ENCODE measurements at regions not wholly inside any gene's neighbourhood (a gene's known extent, or its start where the extent isn't known, plus 50 kb on each side); places are given as distances from the start of the nearest gene placed in this dataset.
"Not testable (repeated sequence)": the region's sequence is repeated elsewhere in the genome, so short reads cannot be mapped to it uniquely, and the experiment has no call there.

DNA sequence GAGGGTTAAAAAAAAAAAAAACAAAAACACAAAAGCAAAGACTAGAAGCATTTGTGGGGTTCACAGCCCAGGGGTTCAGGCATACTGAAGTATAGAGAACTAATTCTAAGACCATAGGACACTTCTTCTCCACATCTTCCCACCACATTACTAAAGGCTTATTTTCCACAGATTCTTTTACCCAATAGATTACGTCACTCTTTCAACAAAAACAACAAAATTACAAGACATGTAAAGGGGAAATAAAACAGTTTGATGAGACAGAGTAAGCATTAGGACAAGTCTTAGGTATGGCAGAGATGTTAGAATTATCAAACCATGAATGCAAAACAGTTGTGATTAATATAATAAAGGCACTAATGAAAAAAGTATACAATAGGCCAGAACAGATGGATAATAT is 2013.7 kb downstream of the MRPL39 start:
- DNase-seq (ENCODE audit: low read depth), result no peak

DNA sequence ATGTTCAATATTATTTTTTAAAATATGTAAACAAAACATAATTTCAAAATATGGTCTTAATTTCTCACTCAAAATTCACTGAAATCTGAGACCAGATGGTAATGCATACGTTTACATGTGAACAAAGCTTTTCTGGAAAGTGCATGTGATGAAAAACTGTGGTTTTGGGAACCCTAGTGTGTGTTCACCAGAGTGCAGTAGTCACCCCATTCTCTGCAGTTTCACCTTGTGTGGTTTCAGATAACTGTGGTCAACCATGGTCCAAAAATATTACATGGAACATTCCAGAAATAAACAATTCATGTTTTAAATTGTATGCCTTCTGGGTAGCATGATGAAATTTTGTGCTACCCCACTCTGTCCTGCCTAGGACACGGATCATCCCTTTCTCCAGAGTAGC is 2021.9 kb downstream of the MRPL39 start:
- no peak for DNase-seq (ENCODE audit: low read depth)

DNA sequence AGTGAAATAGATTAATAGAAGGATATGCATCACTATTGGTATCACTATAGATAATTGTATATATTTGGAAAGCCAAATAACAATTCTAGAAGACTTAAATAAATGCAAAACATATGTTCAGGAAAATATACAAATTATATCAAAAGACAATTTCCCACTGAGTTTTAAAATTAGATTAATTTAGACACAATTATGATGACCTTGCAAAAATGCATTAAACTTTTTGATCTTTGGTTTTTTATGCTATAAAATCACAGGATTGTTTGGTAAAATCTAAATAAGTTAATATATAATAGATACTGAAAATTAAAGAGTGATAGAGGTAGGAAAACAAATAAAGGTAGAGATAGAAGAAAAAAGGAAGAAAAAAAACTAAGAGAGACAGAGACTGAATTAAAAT is 2027.7 kb downstream of the MRPL39 start:
- DNase-seq (ENCODE audit: low read depth), result no peak

DNA sequence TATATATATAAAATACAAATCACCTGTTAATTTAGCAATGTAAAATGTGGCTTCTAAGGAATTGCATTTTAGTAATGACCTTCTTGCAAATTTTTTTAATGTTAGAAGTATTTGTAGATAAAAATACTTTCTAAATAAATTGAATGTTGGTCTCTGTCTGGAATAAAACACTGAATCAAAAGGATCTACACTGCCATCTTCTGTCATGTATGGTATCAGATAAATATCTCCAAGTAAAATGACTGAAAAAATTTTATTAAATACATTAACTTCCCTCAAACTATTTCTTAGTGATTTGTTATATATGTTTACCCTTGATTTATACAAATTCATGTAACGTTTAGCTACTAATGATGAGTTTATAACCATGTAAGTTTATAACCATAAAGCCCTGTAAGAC is 2029.3 kb downstream of the MRPL39 start:
- DNase-seq (ENCODE audit: low read depth), result no peak

DNA sequence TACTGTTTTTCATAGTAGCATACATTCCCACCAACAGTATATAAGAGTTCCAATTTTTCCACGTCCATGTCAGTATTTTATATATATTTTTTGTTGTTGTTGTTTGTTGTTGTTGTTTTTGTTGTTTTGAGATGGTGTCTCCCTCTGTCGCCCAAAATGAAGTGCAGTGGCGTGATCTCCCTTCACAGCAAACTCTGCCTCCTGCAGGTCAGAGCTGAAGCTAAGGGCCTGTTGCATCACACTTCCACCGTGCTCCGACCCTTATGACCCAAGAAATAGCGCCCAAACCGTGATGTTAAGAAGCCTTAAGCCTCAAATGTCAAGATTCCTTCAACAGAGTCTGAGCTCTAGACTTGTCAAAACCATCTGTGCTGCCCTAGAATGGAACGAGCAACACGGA is 2032.3 kb downstream of the MRPL39 start:
- DNase-seq (ENCODE audit: low read depth), result no peak

DNA sequence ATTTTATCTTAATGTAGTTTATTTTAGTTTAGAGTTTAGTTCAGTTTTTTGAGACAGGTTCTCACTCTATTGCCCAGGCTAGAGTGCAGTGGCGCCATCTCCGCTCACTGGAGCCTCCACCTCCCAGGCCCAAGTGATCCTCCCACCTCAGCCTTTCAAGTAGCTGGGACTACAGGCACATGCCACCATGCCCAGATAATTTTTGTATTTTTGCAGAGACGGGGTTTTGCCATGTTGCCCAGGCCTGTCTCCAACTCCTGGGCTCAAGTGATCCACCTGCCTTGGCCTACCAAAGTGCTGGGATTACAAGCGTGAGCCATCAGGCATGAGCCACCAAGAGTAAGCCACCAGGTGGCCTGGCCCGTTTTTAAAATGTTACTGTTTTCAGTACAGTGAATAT is 2058.4 kb downstream of the MRPL39 start:
- not testable (repeated sequence) for DNase-seq (ENCODE audit: low read depth)

DNA sequence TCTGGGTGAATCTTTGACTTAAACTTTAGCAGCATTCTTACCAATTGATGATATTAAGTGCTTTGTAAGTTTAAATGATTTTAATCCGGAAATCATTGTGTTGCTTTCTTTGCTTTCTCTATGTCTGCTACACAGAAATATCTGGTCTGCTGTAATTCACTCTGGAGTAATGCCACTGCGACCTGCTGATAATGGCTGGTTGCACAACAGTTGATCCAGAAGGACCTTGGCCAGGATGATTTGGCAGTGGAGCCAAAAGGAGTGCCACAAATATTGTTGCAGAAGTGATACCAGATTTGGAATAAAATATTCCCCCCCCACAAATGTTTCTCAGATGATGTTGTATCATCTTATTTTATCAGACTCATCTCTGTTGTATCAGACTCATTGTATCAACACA is 2063.9 kb downstream of the MRPL39 start:
- DNase-seq (ENCODE audit: low read depth), result no peak

DNA sequence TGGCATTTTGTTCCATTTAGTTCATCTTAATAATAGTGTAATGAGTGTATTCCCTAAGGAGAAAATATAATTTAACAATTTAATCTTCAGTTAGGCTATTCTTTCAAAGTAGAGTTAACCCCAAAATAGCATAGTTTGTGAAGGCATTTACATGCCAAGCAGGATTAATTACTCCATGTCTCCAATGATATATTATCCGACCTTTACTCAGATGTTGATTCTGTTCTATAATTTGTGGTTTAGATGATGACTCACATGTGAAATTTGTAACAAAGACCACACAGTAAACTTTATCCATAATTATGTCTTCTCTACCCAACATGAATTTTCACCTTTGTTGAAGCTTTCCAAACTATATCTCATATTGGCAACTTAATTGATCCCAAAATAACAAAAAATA is 2065.2 kb downstream of the MRPL39 start:
- DNase-seq (ENCODE audit: low read depth), result no peak

DNA sequence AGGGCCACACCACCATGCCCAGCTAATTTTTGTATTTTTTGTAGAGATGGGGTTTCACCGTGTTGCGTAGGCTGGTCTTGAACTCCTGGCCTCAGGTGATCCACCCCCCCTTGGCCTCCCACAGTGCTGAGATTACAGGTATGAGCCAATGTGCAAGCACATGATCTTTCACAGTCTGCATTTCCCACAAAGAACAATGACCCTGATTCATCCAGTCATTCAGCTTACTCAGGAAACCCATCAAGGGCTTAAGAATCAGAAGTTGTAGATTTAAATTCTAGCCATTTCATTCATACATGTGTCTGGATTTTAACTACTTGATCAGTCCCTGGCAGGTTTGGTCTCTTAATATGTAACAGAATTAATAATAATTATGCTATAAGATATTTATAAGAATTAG is 2065.7 kb downstream of the MRPL39 start:
- no peak for DNase-seq (ENCODE audit: low read depth)

DNA sequence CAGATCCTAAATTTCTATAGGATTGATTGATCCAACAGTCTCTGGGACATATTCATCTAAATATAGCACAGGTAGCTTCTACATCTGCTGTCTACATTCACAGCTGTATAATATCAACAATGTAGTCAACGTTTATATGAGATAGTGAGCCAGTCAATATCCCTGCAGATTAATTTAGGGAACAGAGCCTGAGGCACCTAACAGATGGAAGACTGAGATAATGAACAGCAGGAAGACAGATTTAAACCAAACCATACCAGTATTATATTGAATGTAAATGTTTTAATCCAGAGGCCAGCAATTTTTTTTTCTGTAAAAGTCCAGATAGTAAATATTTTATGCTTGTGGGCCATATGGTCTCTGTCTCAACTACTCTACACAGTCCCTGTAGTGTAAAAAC is 2072.4 kb downstream of the MRPL39 start:
- no peak for DNase-seq (ENCODE audit: low read depth)

DNA sequence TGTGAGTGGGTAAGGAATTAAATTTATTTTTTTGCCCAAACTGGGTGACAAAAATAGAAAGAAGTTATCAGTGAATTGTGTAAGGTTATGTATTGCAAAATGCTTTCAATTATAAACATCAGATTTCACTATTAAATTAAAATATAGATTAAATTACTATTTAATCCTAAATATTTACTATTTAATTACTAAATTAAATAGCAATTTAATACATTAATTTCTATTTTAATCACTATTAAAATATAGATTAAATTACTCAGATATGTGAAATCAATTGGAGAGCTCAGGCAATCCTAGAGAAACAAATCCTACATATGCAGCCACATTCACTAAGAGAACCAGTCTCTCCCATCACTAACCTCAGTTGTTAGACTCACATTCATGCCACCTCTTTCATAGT is 2075.8 kb downstream of the MRPL39 start:
- DNase-seq (ENCODE audit: low read depth), result no peak

DNA sequence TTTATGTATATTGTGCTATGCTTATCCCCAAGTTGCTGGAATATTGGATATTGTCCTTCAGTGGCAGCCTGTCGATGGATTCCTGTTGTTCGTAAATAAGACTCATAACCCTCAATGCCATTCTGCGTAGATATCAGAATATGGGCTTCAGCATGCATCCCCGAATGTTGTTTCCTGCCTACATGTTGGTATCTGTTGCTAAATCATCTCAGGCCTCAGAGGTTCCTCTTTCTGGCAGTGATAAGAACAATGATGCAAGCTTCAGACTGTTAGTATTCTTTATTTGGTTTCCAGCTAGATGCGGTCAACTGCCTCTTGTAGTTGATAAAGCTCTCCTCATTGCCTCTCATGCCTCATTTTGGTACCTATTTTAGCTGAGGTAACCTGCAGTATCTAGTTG is 2082.6 kb downstream of the MRPL39 start:
- no peak for DNase-seq (ENCODE audit: low read depth)

DNA sequence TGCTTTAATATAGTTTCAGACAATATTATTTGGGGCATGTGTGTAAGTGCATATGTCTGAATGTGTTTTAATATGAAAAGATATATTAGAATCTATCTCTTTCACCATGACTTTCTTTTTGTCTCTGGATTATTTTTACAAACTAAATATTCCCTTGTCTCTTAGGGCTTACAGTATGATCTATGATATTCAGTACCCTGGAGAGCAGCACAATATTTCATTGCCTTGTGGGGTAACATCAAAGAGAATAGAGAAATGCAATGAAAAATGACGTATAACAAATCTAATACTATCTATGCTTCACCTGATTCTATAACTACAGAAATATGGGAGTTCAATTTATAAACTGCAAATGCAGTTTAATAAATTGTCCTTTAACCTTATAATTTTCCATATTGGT is 2084.5 kb downstream of the MRPL39 start:
- DNase-seq (ENCODE audit: low read depth), result no peak

DNA sequence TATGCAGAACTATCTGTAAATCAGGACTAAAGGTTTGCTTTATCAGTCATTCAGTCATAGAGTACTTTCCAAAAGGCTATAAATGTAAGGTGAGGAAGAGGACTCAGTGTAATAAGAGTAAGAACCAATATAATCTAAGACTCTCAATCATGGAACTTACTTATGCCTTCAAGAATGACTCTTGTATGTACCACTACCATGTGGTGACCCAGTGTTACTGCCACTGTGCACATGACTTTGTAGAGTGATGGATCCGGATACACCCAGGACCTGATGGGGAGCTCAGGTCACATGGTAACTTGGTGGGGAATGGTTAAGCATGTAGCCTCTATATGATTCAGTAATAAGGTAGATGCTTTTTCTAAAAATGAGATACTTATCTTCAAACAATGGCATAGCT is 2099.8 kb downstream of the MRPL39 start:
- DNase-seq (ENCODE audit: low read depth), result no peak

DNA sequence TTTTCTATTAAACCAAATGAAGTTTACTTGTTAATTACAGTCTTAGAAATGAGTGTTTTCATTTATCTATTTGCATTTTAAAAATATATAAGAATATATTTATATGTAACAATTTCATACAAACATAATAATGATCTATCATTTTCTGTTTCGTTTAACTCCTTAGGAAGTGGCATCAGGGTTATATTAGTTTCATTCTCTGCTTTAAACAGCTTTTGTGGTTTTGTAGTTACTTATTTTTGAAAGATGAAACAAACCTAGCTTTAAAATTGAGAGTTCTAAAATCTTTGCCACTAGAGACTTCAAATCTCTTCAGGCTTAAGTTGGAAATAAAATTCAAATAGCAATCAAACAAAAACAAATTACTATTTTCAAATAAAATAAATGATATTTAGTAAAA is 2110.6 kb downstream of the MRPL39 start:
- no peak for DNase-seq (ENCODE audit: low read depth)

DNA sequence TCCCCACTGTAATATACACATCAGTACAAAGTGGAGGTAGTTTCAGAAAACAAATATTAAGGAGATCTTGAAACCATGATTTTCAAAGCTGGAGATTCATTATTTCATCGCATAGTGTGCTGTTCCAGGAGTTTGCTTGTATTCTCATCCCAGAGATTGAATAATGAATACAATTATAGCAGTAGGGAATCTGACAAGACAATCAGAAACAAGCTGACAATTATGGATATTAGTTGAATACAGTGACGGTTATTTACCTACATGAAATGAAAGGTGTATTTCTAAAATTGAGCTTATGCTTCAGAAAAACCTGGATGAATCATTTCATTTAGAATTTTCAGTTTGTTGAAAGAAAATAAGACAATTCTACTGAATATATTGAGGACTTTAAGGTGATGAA is 2119.0 kb downstream of the MRPL39 start:
- DNase-seq (ENCODE audit: low read depth), result no peak

DNA sequence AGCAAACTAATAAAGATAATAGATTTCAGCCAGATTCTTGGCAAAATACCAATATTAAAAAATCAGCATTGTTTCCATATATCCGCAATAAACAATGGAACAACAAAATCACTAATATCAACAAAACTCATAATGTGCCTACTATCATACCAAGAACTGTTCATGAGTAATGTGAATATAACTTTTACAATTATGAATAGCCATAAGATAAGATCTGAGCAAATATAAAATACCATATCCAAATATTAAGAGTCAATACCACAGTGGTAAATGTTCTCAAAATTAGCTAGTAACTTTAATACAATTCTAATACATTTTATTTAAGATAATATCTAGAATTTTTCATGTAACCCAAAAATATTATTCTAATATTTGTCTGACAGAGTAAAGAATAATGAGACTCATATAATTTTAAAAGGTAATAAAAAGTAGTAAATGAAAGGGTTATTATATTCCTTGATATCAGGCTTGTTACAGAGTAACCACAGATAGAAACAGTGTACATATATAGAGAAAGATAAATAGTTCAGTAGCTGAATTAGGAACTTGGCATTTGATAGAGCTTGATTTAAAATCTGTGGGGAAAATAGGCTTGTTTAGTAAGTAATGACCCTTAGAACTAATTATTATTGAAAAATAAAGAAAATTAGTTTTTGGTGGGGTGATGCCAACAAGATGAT is 2126.6 kb downstream of the MRPL39 start:
- DNase-seq (ENCODE audit: low read depth), result no peak

DNA sequence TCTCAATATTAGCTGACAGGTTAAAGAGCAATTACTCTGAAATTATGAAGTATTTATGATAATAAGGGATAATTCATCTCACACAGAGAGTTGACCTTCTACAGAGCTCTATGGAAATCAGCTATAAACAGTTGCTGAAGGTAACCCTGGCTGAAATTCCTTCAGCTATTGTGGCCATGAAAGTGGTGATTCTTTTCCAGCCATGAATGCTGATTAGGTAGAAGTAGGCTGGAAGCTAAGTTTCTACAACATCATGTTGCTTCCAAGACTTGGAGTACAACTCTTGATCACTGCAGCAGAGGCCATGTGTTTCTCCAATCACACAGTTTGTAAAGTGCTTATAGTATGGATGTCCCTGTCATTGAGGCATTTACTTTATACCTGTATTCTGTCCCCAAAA is 2128.9 kb downstream of the MRPL39 start:
- DNase-seq (ENCODE audit: low read depth), result no peak

DNA sequence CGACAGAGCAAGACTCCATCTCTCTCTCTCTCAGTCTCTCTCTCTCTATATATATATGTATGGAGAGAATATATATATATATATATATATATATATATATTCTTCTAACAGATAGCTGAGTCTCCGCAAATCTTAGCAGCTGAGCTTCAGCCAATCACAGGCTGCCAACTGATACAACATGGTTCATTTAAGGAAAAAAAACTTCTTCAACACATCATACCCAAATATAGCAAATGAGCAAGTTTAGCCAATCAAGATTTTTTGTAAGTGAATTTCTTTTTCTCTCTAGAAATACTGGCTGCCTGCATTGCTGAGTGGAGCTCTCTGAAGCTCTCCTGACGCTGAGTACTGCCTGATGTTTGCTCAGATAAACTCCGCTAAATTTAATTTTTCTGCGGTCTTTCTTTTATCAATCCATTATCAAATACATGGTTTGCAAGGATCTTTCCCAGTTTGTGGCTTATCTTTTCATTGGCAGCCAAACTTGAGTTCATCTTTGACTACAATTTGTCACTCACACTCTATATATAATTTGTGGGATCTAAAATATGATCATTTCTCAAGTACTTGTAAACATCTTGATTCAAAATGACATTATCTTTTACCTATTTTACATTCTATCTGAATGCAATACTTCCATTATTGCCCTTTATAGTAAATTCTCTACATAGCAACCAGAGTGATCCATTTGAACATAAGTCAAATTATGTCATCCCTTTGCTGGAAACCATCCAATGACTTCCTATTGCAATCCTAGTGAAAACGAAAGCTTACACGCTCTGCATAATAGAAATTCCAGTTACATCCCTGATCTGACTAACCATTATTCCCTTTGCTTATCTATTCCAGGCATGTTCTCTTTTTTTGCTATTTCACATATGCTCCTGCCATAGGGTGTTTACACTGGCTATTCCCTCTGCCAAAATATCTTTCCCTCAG is 2131.7 kb downstream of the MRPL39 start:
- no peak for DNase-seq (ENCODE audit: low read depth)

DNA sequence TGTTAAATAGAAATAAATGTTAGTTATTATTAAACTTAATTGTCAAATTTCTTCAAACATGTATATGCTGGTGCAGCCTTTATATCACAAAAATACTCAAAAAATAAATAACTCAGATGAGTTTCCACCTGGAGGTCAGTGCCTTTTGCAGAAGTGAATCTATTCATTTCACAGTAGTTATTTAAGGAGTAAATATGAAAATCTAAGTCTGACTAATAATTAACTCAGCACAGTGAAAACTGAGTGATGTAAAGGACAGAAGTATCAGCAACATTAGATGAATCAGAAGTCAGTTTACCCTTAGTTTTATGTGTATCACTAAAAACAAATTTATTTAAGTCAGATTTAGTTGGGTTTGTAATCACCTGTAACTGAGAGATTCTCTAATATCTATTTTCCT is 2135.4 kb downstream of the MRPL39 start:
- DNase-seq (ENCODE audit: low read depth), result no peak

DNA sequence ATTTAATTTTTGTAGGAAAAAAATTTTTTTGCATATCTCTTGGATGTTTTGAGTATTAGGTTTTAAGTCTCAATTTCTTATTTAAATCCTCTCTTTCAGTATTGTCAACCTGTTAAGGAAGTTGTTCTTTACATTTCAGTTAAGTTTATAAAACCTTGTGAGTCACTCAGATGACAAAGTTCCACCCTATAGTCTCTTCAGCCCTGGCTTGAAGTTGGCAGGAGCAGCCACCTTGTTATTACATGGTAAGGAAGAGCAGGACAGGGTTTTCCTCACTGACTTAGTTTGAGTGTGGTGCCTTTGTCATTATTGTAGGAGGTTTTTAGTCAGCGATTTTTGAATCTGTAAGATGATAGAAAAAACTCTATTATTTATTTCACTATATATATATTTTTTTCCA is 2143.9 kb downstream of the MRPL39 start:
- DNase-seq (ENCODE audit: low read depth), result no peak

DNA sequence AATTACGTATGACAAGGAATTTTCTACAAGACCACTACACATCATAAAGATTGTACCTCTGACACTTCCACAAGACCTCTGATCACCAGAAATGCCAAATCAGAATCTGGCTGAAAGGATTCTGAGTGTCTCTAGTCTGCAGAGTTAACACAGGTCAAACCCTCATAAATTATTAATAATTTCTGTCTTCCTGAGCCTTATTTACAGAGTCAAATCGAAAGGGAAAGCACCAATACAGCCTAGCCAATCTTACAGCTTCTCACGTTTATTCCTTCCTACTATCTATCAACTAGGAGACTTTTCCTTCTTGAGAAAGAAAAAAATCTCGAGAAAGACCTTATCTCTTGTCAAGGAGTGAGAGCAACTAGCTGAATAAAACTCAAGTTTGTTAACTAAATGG is 2151.6 kb downstream of the MRPL39 start:
- no peak for DNase-seq (ENCODE audit: low read depth)

DNA sequence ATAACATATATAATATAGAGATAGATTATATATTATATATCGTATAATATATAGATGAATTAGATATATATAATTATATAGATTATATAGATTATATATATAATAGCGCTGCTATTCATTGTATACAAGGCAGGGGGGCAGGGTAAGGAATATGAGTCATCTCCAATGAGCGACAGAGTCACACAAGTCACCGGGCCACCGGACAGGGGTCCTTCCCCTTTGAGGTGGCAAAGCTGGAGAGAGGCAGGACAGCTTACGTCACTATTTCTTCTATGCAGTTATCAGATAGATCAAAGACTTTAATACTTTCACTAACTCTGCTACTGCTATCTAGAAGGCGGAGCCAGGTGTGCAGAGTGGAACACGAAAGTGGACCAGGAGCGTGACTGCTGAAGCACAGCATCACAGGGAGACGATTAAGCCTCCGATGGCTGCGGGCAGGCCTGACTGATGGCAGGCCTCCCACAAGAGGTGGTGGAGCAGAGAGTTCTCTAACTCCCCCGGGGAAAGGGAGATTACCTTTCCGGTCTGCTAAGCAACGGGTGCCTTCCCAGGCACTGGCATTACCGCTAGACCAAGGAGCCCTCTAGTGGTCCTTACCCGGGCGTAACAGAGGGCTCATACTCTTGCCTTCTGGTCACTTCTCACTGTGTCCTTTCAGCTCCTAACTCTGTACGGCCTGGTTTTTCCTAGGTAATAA is 2154.7 kb downstream of the MRPL39 start:
- DNase-seq (ENCODE audit: low read depth), result no peak
